ENCODE measurements at regions not wholly inside any gene's neighbourhood (a gene's known extent, or its start where the extent isn't known, plus 50 kb on each side); places are given as distances from the start of the nearest gene placed in this dataset.

- DNase-seq, result no peak
- ATAC-seq, result no peak
These were observed 211.0 kb downstream of the IGSF11 start for GRCh38 chr3:118823626-118824025.

- ATAC-seq, result no peak
- no peak for DNase-seq
These were observed 207.2 kb downstream of the IGSF11 start for GRCh38 chr3:118827446-118827845.

- ATAC-seq (no peak), DNase-seq (no peak)
These were observed 206.3 kb downstream of the IGSF11 start for GRCh38 chr3:118828351-118828750.

GRCh38 chr3:118833075-118833474, 201.6 kb downstream of the IGSF11 start:
- DNase-seq, result no peak
- no peak for ATAC-seq

- DNase-seq (no peak), ATAC-seq (no peak)
These were observed 195.8 kb downstream of the IGSF11 start for GRCh38 chr3:118838871-118839270.

GRCh38 chr3:118842147-118842863, 192.3 kb downstream of the IGSF11 start:
- no peak for ATAC-seq
- no peak for DNase-seq

- DNase-seq (no peak), ATAC-seq (no peak)
These were observed 188.5 kb downstream of the IGSF11 start for GRCh38 chr3:118846176-118846575.
